PC-3 (cell line): ENCODE measurements at regions not wholly inside any gene's neighbourhood (a gene's known extent, or its start where the extent isn't known, plus 50 kb on each side); places are given as distances from the start of the nearest gene placed in this dataset.

Experiments
- CTCF ChIP-seq: fragments of 300-600 bp; sonication (generic); conservative IDR thresholded peaks from 2 replicates; pipeline ENCODE4 v1.5.1; 2017; ENCODE audit warnings: antibody characterized with exemption, low read depth, mild to moderate bottlenecking, low read length
- EZH2 ChIP-seq: fragments of 300-600 bp; sonication (generic); IDR thresholded peaks from one replicate; pipeline ENCODE4 v1.6.1; 2017; ENCODE audit warnings: antibody characterized with exemption, mild to moderate bottlenecking, low read length; ENCODE audit not compliant: unreplicated experiment

GRCh38 chr13:33364192-33364591 is 78.6 kb upstream of the STARD13 start:
- TF ChIP-seq EZH2 = no peak
- no peak for TF ChIP-seq CTCF
